GM19239 (cell line): ENCODE measurements at regions not wholly inside any gene's neighbourhood (a gene's known extent, or its start where the extent isn't known, plus 50 kb on each side); places are given as distances from the start of the nearest gene placed in this dataset.
"Not testable (repeated sequence)": the region's sequence is repeated elsewhere in the genome, so short reads cannot be mapped to it uniquely, and the experiment has no call there.

Experiments
- DNase-seq: peaks from one replicate; pipeline ENCODE4 v3.0.0; 2011; ENCODE audit warnings: low spot score; ENCODE audit not compliant: insufficient read length
- FAIRE-seq: peaks from 2 replicates; lab custom pipeline; 2011; peaks lifted over from hg19 to GRCh38; lab: Jason Lieb, UNC

DNA sequence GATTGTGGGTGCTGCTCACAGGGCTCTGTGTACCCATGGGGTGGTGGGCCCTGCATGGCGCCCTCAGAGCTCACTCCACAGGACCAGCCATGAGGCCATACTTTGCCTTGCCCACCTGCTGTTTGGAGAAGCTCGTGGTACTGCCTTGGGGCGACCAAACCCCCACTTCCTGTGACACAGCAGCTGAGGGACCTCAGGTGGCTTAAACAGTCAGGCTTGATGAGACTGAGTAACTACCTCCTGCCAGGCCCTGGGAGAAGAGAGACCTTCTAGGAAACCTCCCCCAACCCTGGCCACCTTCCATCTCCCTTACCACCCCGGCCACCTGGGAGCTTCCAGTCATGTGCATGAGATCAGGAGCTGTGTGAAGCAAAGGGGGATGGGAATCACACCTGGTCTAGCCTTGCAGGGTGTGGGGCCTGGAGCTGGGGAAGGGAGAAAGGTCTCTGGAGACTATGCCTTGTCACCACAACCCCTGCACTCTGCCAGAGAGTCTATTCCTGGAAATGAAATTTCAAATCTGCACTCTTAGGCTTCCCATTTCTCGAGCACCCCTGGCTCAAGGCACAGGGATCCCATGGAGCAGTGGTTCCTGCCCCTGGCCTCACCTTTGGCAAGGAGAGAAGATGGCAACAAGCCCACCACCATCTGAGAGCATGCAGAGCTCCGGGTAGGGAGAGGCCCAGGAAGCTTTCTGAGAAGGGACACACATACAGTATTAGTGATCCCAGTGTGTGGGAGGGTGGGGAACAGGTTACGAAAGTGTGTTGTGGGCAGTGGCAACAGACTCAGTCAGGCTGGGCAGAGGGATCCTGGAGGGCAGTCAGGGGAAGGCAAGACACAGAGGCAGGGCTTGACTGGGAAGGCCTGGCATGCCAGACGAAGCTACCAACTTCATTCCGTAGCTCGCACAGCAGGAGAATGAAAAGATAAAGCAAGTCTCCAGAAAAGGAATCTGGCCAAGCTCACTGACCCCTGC, 125.0 kb downstream of the URI1 start:
- DNase-seq = no peak
- no peak for FAIRE-seq

GRCh38 chr19:30067956-30068506, 126.0 kb downstream of the URI1 start:
- DNase-seq, FAIRE-seq: not testable (repeated sequence)

GRCh38 chr19:30068528-30069395, 126.7 kb downstream of the URI1 start:
- no peak for FAIRE-seq

GRCh38 chr19:30069535-30070197, 127.6 kb downstream of the URI1 start:
- no peak for DNase-seq

More at GRCh38 chr19:30068528-30069395, 126.7 kb downstream of the URI1 start:
- DNase-seq = no peak

DNA sequence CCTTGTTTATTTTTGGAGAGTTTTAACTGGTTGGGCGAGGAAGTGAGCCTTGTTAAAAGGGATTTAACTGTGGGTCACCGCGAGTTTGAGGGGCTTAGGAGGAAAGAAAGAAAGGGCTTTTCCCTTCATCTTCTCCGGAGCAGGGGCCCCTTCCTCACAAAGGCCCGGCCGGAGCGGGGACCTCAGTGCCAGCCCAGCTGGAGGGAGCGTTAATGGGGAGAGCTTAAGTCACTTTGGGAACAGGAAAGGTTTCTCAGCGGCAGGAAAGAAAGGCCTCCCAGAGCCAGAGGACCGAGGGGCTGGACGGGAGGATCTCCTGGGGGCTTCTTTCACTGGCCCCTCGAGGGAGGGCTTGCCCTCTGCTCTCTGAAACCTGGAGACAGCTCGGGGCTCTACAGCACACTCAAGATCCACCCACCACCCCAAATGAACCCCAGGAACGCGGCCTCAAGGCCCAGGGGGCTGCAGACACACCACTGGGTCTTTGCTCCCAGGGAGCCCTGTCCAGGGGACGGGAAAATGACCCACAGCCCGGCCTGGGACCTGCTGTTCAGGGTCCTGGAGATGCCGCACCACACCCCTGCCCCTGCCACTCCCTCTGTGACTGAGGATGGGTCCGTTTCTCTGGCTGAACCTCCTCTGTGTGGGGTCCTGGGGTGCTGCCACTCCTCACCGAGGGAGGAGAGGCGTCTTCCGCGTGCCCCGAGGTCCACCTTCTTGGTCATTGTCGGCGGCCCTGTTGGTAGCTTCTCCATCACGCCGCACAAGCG, 128.3 kb downstream of the URI1 start:
- DNase-seq = no peak
- FAIRE-seq = no peak

More at GRCh38 chr19:30069535-30070197, 127.6 kb downstream of the URI1 start:
- FAIRE-seq = no peak

- DNase-seq (no peak), FAIRE-seq (no peak)
Observed at GRCh38 chr19:30070968-30071632, 129.1 kb downstream of the URI1 start.

GRCh38 chr19:30071871-30072270, 129.8 kb downstream of the URI1 start:
- no peak for DNase-seq
- FAIRE-seq = no peak

- DNase-seq (no peak), FAIRE-seq (no peak)
Observed at GRCh38 chr19:30073152-30074000, 131.3 kb downstream of the URI1 start.

GRCh38 chr19:30074096-30074495, 132.1 kb downstream of the URI1 start:
- FAIRE-seq = no peak
- DNase-seq = no peak

- DNase-seq = no peak
- no peak for FAIRE-seq
Observed at GRCh38 chr19:30074741-30075715, 133.0 kb downstream of the URI1 start.

DNA sequence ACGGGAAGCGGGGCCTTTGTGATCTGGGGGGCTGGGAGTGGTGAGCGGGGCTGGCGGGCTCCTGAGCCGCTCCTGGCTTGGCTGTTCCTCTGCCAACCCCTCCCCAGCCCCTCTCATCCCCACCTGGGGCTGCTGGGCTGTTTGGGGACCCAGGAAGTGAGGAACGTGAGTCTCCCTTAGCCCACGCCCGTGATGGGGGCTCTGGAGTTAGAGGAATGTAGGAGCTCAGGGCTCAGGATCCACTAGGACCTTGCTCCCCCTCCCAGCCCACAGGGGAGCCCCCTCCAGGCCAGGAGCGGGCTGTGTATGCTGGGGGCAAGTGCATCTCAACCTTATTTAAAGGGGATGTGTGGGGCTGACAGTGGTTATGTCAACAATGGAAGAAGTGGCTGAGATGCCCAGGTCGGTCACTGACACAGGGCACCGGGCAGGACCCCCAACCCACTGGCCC, 134.1 kb downstream of the URI1 start:
- FAIRE-seq = no peak

GRCh38 chr19:30076751-30077670, 135.0 kb downstream of the URI1 start:
- DNase-seq = no peak
- no peak for FAIRE-seq

More for the DNA sequence above, 134.1 kb downstream of the URI1 start:
- DNase-seq = no peak

GRCh38 chr19:30077851-30078355, 135.9 kb downstream of the URI1 start:
- no peak for DNase-seq
- no peak for FAIRE-seq

DNA sequence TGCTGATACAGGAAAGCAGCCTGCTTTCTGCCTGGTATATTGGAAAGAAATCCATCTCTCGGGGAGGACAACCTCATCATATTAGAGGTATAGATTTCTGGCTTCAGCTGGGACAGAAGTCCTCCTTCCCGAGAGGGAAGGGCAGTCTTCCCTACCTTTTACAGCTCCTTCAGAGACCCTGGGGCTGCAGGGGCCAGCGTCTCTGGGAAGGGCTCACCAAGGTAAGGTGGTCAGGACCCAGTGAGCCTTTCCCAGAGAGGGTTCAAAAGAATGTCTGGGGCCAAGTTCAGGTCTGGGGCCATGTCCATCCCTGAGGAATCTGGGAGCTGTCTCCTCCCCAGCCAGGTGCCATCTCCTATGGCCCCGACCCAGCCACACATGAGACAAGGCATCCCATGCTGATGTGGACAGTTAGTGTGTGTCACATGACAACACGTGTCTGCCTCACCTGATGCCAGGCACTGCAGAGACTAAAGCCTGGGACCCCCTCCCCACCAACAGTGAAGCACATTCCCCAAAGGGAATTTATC, 136.4 kb downstream of the URI1 start:
- DNase-seq (no peak), FAIRE-seq (no peak)

DNA sequence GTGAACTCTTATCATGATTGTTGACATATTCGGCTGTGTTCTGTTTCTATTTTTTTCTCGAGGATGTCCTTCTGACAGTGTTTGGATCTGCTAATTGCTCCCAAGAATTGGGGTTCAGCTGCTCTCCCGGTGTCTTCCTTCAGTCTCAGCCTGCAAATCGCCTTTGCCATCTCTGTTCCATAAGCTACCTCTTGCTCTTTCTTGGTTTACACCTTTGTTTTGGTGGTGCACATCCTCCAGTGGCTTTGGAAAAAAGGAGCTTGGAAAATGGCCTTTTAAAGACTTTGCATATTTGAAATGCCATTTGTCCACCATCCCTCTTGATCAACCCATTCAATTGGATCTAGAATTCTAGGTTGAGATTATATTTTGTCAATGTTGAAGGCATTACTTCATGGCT, 137.2 kb downstream of the URI1 start:
- DNase-seq (no peak), FAIRE-seq (no peak)
